ENCODE measurements at regions not wholly inside any gene's neighbourhood (a gene's known extent, or its start where the extent isn't known, plus 50 kb on each side); places are given as distances from the start of the nearest gene placed in this dataset.

- TF ChIP-seq FOXM1 (IDR thresholded peaks at IDR 0.05; ENCODE audit: borderline replicate concordance, low read depth): no peak
- TF ChIP-seq EP300 (IDR thresholded peaks at IDR 0.05; ENCODE audit: borderline replicate concordance): no peak
- no peak for TF ChIP-seq REST (IDR thresholded peaks at IDR 0.05; ENCODE audit: low read depth)
- no peak for TF ChIP-seq EGR1 (IDR thresholded peaks at IDR 0.05)
- no peak for TF ChIP-seq TCF12 (IDR thresholded peaks at IDR 0.05; ENCODE audit: low read depth)
- no peak for TF ChIP-seq NFIC (IDR thresholded peaks at IDR 0.05)
- no peak for TF ChIP-seq TAF1 (IDR thresholded peaks at IDR 0.05; ENCODE audit: low read depth)
- TF ChIP-seq ZBTB7A (IDR thresholded peaks at IDR 0.05; ENCODE audit: low read depth): no peak
- no peak for TF ChIP-seq MAX (IDR thresholded peaks at IDR 0.05)
- TF ChIP-seq CEBPB (IDR thresholded peaks at IDR 0.05): no peak
Measured at GRCh38 chr13:44092078-44092970, 212.6 kb downstream of the LACC1 start.
